HCT116 (cell line): ENCODE measurements at regions not wholly inside any gene's neighbourhood (a gene's known extent, or its start where the extent isn't known, plus 50 kb on each side); places are given as distances from the start of the nearest gene placed in this dataset.

ENCODE experiments used
- ATAC-seq: fragments of 200-7000 bp; cut with Tn5 transposase; 2 replicates; pipeline ENCODE4 v1.9.1; 2020; ENCODE audit warnings: mild to moderate bottlenecking, moderate library complexity
- BruUV-seq: library from RNA; stranded (reverse); fragments of 400-500 nt; replicated peaks from 2 replicates; lab custom pipeline; 2021; lab: Mats Ljungman, UMichigan
- CTCF ChIA-PET: fragments of 300-600 bp; sonication (Branson Sonifier 250); formaldehyde crosslinking; loops from one replicate; lab custom pipeline; 2021; ENCODE audit warnings: antibody characterized with exemption; lab: Charles Lee
- POLR2A ChIA-PET: fragments of 300-600, 350-600 bp; sonication (Branson Sonifier 250); formaldehyde crosslinking; loops from one replicate; lab custom pipeline; 2021; ENCODE audit warnings: antibody characterized with exemption; lab: Charles Lee
- RAD21 ChIA-PET, 2 experiments: fragments of 300-600 bp; sonication (Branson Sonifier 250); formaldehyde crosslinking; loops; one replicate each; lab custom pipeline; 2023; ENCODE audit warnings: low total read pairs in 2 of 2; ENCODE audit not compliant: uncharacterized antibody in 2 of 2, unreplicated experiment in 2 of 2, low non-redundant PET in 1 of 2; lab: Charles Lee
- DNase-seq: peaks from one replicate; pipeline ENCODE4 v3.0.0-alpha.2; 2010; ENCODE audit warnings: low read depth, low spot score
- H2AFZ ChIP-seq: fragments of 200-600 bp; shearing (Covaris generic), sonication (generic); 2 replicates; pipeline ENCODE4 v1.6.1; 2017; ENCODE audit warnings: low read depth, mixed run types, mixed read lengths, antibody characterized with exemption, low read length; ENCODE audit not compliant: poor library complexity, severe bottlenecking
- H3K27ac ChIP-seq: 2 replicates; pipeline ENCODE4 v1.5.1; 2012; ENCODE audit warnings: low read depth, low read length
- H3K27me3 ChIP-seq: fragments of 200-600 bp; sonication (generic); 2 replicates; pipeline ENCODE4 v1.6.1; 2016; ENCODE audit warnings: mixed run types, low read length, mixed read lengths; ENCODE audit not compliant: insufficient read depth
- H3K36me3 ChIP-seq, 2 experiments: fragments of 200-500 bp in 1 of 2; fragments of 200-600 bp in 1 of 2; sonication (Bioruptor generic) in 1 of 2; sonication (generic) in 1 of 2; 2 replicates each; pipeline versions ENCODE4 v1.5.1 to v1.6.1; 2014 to 2016; ENCODE audit warnings: low read length in 2 of 2, inconsistent platforms in 1 of 2, mixed read lengths in 1 of 2, mixed run types in 1 of 2; ENCODE audit not compliant: insufficient read depth in 2 of 2, control insufficient read depth in 1 of 2
- H3K4me1 ChIP-seq, 2 experiments: fragments of 200-600 bp in 1 of 2; sonication (generic) in 1 of 2; 2 replicates each; pipeline versions ENCODE4 v1.5.1 to v1.6.1; 2012 to 2017; ENCODE audit warnings: low read length in 2 of 2, inconsistent platforms in 1 of 2, mild to moderate bottlenecking in 1 of 2, mixed read lengths in 1 of 2, mixed run types in 1 of 2, moderate library complexity in 1 of 2; ENCODE audit not compliant: insufficient read depth in 2 of 2, control insufficient read depth in 1 of 2
- H3K4me2 ChIP-seq: fragments of 200-600 bp; sonication (generic); 2 replicates; pipeline ENCODE4 v1.6.1; 2017; ENCODE audit warnings: mixed run types, low read length, mixed read lengths
- H3K4me3 ChIP-seq, 2 experiments: fragments of 200-600 bp in 1 of 2; sonication (generic) in 1 of 2; replicated peaks in 1 of 2; 2 replicates each; pipeline ENCODE4 v1.5.1; 2011 to 2016; ENCODE audit warnings: low read length in 2 of 2, control low read depth in 1 of 2, low read depth in 1 of 2, mild to moderate bottlenecking in 1 of 2, mixed read lengths in 1 of 2, mixed run types in 1 of 2
- H3K79me2 ChIP-seq: fragments of 200-600 bp; sonication (generic); 2 replicates; pipeline ENCODE4 v1.6.1; 2017; ENCODE audit warnings: mild to moderate bottlenecking, mixed run types, low read length, moderate library complexity, mixed read lengths; ENCODE audit not compliant: insufficient read depth
- H3K9ac ChIP-seq: fragments of 200-600 bp; sonication (generic); 2 replicates; pipeline ENCODE4 v1.6.1; 2016; ENCODE audit warnings: low read length, mixed read lengths
- H3K9me2 ChIP-seq: fragments of 200-600 bp; sonication (generic), shearing (Covaris generic); 2 replicates; pipeline ENCODE4 v1.6.1; 2017; ENCODE audit warnings: mixed run types, mild to moderate bottlenecking, moderate library complexity; ENCODE audit not compliant: insufficient read depth
- H3K9me3 ChIP-seq, 2 experiments: fragments of 200-500 bp in 1 of 2; fragments of 200-600 bp in 1 of 2; sonication (Bioruptor generic) in 1 of 2; sonication (generic) in 1 of 2; 2 replicates each; pipeline ENCODE4 v1.6.1; 2014 to 2017; ENCODE audit warnings: low read length in 2 of 2, mixed read lengths in 2 of 2, inconsistent platforms in 1 of 2, low read depth in 1 of 2, mild to moderate bottlenecking in 1 of 2, mixed run types in 1 of 2, moderate library complexity in 1 of 2; ENCODE audit not compliant: control insufficient read depth in 1 of 2, insufficient read depth in 1 of 2
- H4K20me1 ChIP-seq: fragments of 200-600 bp; sonication (generic), shearing (Covaris generic); 2 replicates; pipeline ENCODE4 v1.6.1; 2017; ENCODE audit warnings: mixed run types, mild to moderate bottlenecking, moderate library complexity; ENCODE audit not compliant: insufficient read depth
- CBX3 ChIP-seq: IDR thresholded peaks from 2 replicates; pipeline ENCODE4 v1.6.1; 2012; ENCODE audit warnings: low read depth
- CEBPB ChIP-seq: IDR thresholded peaks from 2 replicates; pipeline ENCODE4 v1.6.1; 2012; ENCODE audit warnings: low read depth
- CTCF ChIP-seq, 3 experiments: fragments of 200-600 bp in 1 of 3; sonication (generic) in 1 of 3; IDR thresholded peaks in 2 of 3; conservative IDR thresholded peaks in 1 of 3; 2 replicates each; pipeline ENCODE4 v1.5.1; 2012 to 2017; ENCODE audit warnings: low read depth in 2 of 3, low read length in 2 of 3, antibody characterized with exemption in 1 of 3, borderline replicate concordance in 1 of 3, control low read depth in 1 of 3, mild to moderate bottlenecking in 1 of 3, mixed read lengths in 1 of 3, mixed run types in 1 of 3, moderate library complexity in 1 of 3; ENCODE audit not compliant: insufficient read depth in 1 of 3
- EGR1 ChIP-seq: IDR thresholded peaks from 2 replicates; pipeline ENCODE4 v1.6.1; 2012; ENCODE audit warnings: low read depth
- ELF1 ChIP-seq: IDR thresholded peaks from 2 replicates; pipeline ENCODE4 v1.6.1; 2012; ENCODE audit warnings: low read depth, borderline replicate concordance
- EZH2phosphoT487 ChIP-seq: fragments of 200-600 bp; IDR thresholded peaks from 2 replicates; pipeline ENCODE4 v1.6.1; 2018; ENCODE audit warnings: antibody characterized with exemption, borderline replicate concordance
- FOSL1 ChIP-seq: IDR thresholded peaks from 2 replicates; pipeline ENCODE4 v1.6.1; 2012; ENCODE audit warnings: low read depth
- POLR2A ChIP-seq: IDR thresholded peaks from 2 replicates; pipeline ENCODE4 v1.7.0; 2011; ENCODE audit warnings: borderline replicate concordance; ENCODE audit not compliant: insufficient read depth, insufficient read length; ENCODE audit errors: extremely low read depth
- POLR2AphosphoS5 ChIP-seq: IDR thresholded peaks from 2 replicates; pipeline ENCODE4 v1.6.1; 2011; ENCODE audit warnings: mild to moderate bottlenecking, low read depth, low read length, moderate library complexity
- SIN3A ChIP-seq: IDR thresholded peaks from 2 replicates; pipeline ENCODE4 v1.6.1; 2012; ENCODE audit warnings: low read depth
- SP1 ChIP-seq: IDR thresholded peaks from 2 replicates; pipeline ENCODE4 v1.6.1; 2012; ENCODE audit warnings: low read depth
- TCF7L2 ChIP-seq: IDR thresholded peaks from 2 replicates; pipeline ENCODE4 v1.7.0; 2011; ENCODE audit warnings: borderline replicate concordance, inconsistent platforms; ENCODE audit not compliant: insufficient read depth, insufficient read length; ENCODE audit errors: extremely low read depth
- ZFX ChIP-seq: fragments of 450-650 bp; IDR thresholded peaks from 2 replicates; pipeline ENCODE4 v1.6.1; 2017
- intact Hi-C: fragments of 100-400 bp; cut with micrococcal nuclease; formaldehyde crosslinking; loops from 2 replicates; pipeline ENCODE4 v1.10.0; 2022

GRCh38 chr11:109911488-109911887 is 181.7 kb upstream of the ZC3H12C start:
- RAD21 ChIA-PET: no interaction called here
- no peak overlapping the region for H3K4me3 ChIP-seq
- TF ChIP-seq ZFX (no peak), POLR2A (no peak), EZH2phosphoT487 (no peak), TCF7L2 (no peak), ELF1 (no peak), SIN3A (no peak), EGR1 (no peak), CTCF (IDR thresholded peaks at IDR 0.05 in 2 of 3, conservative IDR thresholded peaks at IDR 0.05 in 1 of 3; ENCODE audit: borderline replicate concordance in 1 of 3, insufficient read depth in 1 of 3, low read depth in 2 of 3, low read length in 2 of 3) (no peak)
- H3K4me1 ChIP-seq: peaks cover 15 to 25% of the 10 kb centered on the region in 2 experiments
- H3K9me3 ChIP-seq: no peaks in the 10 kb centered on the region
- no TSS peak for BruUV-seq
- no peaks in the 10 kb centered on the region for H3K9me2 ChIP-seq
- no peak overlapping the region for H3K4me2 ChIP-seq
- no peak overlapping the region for H2AFZ ChIP-seq
- no peak for ATAC-seq
- no peaks in the 10 kb centered on the region for H3K36me3 ChIP-seq
- H3K27me3 ChIP-seq: no peaks in the 10 kb centered on the region
- H4K20me1 ChIP-seq: no peaks in the 10 kb centered on the region
- no peak overlapping the region for H3K9ac ChIP-seq
- no peak overlapping the region for H3K27ac ChIP-seq
- POLR2A ChIA-PET: no interaction called here
- no peaks in the 10 kb centered on the region for H3K79me2 ChIP-seq
- intact Hi-C loops: no loop called here
- CTCF ChIA-PET: no interaction called here
- DNase-seq: no peak

- no peaks in the 10 kb centered on the region for H3K36me3 ChIP-seq
- RAD21 ChIA-PET: no interaction called here
- H2AFZ ChIP-seq: peak overlapping the region; percentile 96
- ATAC-seq (peak; percentile 63), DNase-seq (peak; percentile 15)
- H3K4me3 ChIP-seq: 0 out of 4 replicates have a peak overlapping the region, but pooled peaks of 1 of the 2 experiments have one; percentile 2
- H3K9me3 ChIP-seq: no peaks in the 10 kb centered on the region
- no peaks in the 10 kb centered on the region for H3K79me2 ChIP-seq
- no peaks in the 10 kb centered on the region for H3K9me2 ChIP-seq
- no peak overlapping the region for H3K27ac ChIP-seq
- no peak overlapping the region for H3K9ac ChIP-seq
- peaks cover 15 to 25% of the 10 kb centered on the region in 2 experiments for H3K4me1 ChIP-seq
- BruUV-seq: no TSS peak
- H3K4me2 ChIP-seq: peak overlapping the region; percentile 55
- POLR2A ChIA-PET: interaction anchor here (0.9 kb wide), 1 partner anchor 8 kb away, joined by 4 read pairs; no protein-coding TSS in a partner anchor
- no peaks in the 10 kb centered on the region for H3K27me3 ChIP-seq
- intact Hi-C loops: no loop called here
- CTCF ChIA-PET: interaction anchor here (1.2 kb wide), 1 partner anchor 61 kb away, joined by 4 read pairs; no protein-coding TSS in a partner anchor
- no peaks in the 10 kb centered on the region for H4K20me1 ChIP-seq
- TF ChIP-seq CBX3 (peak; percentile 60; the same call in 1 of the 2 replicates), CEBPB (peak; percentile 62), SP1 (peak; percentile 46), POLR2AphosphoS5 (no peak), FOSL1 (peak; percentile 35)
Observed at GRCh38 chr11:109914038-109914437, 179.2 kb upstream of the ZC3H12C start.
